GM23338 (cell line): ENCODE measurements at regions not wholly inside any gene's neighbourhood (a gene's known extent, or its start where the extent isn't known, plus 50 kb on each side); places are given as distances from the start of the nearest gene placed in this dataset.

Experiments
- ATAC-seq: fragments of 200-7000 bp; cut with Tn5 transposase; 3 replicates; pipeline ENCODE4 v1.9.1; 2020
- DNase-seq: peaks from one replicate; pipeline ENCODE4 v3.0.0-alpha.2; 2015; ENCODE audit warnings: low spot score
- H2AFZ ChIP-seq: fragments of 200-600 bp; sonication (generic); 2 replicates; pipeline ENCODE4 v1.8.0; 2016; ENCODE audit warnings: antibody characterized with exemption, mild to moderate bottlenecking, moderate library complexity
- H3F3A ChIP-seq: fragments of 200-600 bp; sonication (generic); replicated peaks from 2 replicates; pipeline ENCODE4 v1.8.0; 2017; ENCODE audit warnings: antibody characterized with exemption, mixed run types, low read depth
- H3K27ac ChIP-seq: fragments of 200-600 bp; sonication (generic); 2 replicates; pipeline ENCODE4 v1.6.1; 2016; ENCODE audit warnings: low read depth
- H3K27me3 ChIP-seq: fragments of 200-600 bp; sonication (generic); 2 replicates; pipeline ENCODE4 v1.8.0; 2016; ENCODE audit warnings: mild to moderate bottlenecking, mixed run types, moderate library complexity; ENCODE audit not compliant: insufficient read depth
- H3K36me3 ChIP-seq: fragments of 200-600 bp; sonication (generic); 2 replicates; pipeline ENCODE4 v1.8.0; 2016; ENCODE audit warnings: mild to moderate bottlenecking; ENCODE audit not compliant: insufficient read depth
- H3K4me1 ChIP-seq: fragments of 200-600 bp; sonication (generic); 2 replicates; pipeline ENCODE4 v1.8.0; 2016; ENCODE audit warnings: mild to moderate bottlenecking, moderate library complexity; ENCODE audit not compliant: insufficient read depth
- H3K4me2 ChIP-seq: fragments of 200-600 bp; sonication (generic); 2 replicates; pipeline ENCODE4 v1.7.1; 2017; ENCODE audit warnings: mixed run types
- H3K4me3 ChIP-seq: fragments of 200-600 bp; sonication (generic); 2 replicates; pipeline ENCODE4 v1.6.1; 2016; ENCODE audit warnings: mixed run types
- H3K79me2 ChIP-seq: fragments of 200-600 bp; sonication (generic); replicated peaks from 2 replicates; pipeline ENCODE4 v1.8.0; 2017; ENCODE audit warnings: mild to moderate bottlenecking; ENCODE audit not compliant: insufficient read depth
- H3K9me2 ChIP-seq: fragments of 200-600 bp; sonication (generic); 2 replicates; pipeline ENCODE4 v1.8.0; 2017; ENCODE audit not compliant: insufficient read depth
- H4K20me1 ChIP-seq: fragments of 200-600 bp; sonication (generic); replicated peaks from 2 replicates; pipeline ENCODE4 v1.8.0; 2017; ENCODE audit warnings: mild to moderate bottlenecking; ENCODE audit not compliant: insufficient read depth
- H3K27ac Mint-ChIP-seq: 2 replicates; pipeline ENCODE4 v1.8.0; 2020; ENCODE audit warnings: inconsistent platforms, mild to moderate bottlenecking, moderate library complexity, mixed read lengths
- H3K27me3 Mint-ChIP-seq: 3 replicates; pipeline ENCODE4 v1.8.0; 2022; ENCODE audit warnings: low read depth, mild to moderate bottlenecking, moderate library complexity, mixed read lengths, inconsistent platforms; ENCODE audit not compliant: insufficient read depth, poor library complexity
- H3K36me3 Mint-ChIP-seq: 3 replicates; pipeline ENCODE4 v1.8.0; 2021; ENCODE audit warnings: low read depth, mild to moderate bottlenecking, inconsistent platforms, moderate library complexity, mixed read lengths
- H3K4me1 Mint-ChIP-seq: 3 replicates; pipeline ENCODE4 v1.8.0; 2020; ENCODE audit warnings: mild to moderate bottlenecking, inconsistent platforms, mixed read lengths
- H3K4me3 Mint-ChIP-seq: 3 replicates; pipeline ENCODE4 v1.8.0; 2021; ENCODE audit warnings: moderate library complexity, mild to moderate bottlenecking, inconsistent platforms, mixed read lengths
- H3K9me3 Mint-ChIP-seq: 3 replicates; pipeline ENCODE4 v1.8.0; 2020; ENCODE audit warnings: moderate library complexity, mild to moderate bottlenecking, inconsistent platforms, mixed read lengths
- CREB1 ChIP-seq: fragments of 250-450 bp; sonication (Bioruptor Pico); IDR thresholded peaks from 2 replicates; pipeline ENCODE4 v1.5.0; 2020; ENCODE audit warnings: low read depth, mild to moderate bottlenecking, moderate library complexity
- EZH2phosphoT487 ChIP-seq: fragments of 200-600 bp; sonication (generic); IDR thresholded peaks from one replicate; pipeline ENCODE4 v1.8.1; 2018; ENCODE audit warnings: antibody characterized with exemption; ENCODE audit not compliant: unreplicated experiment
- JUNB ChIP-seq: IDR thresholded peaks from one replicate; pipeline ENCODE4 v1.6.1; 2016; ENCODE audit warnings: antibody characterized with exemption; ENCODE audit not compliant: unreplicated experiment
- ZNF114 ChIP-seq: fragments of 250-450 bp; sonication (Bioruptor Pico); IDR thresholded peaks from 2 replicates; pipeline ENCODE4 v1.5.0; 2020; ENCODE audit warnings: mild to moderate bottlenecking, moderate library complexity
- ZNF331 ChIP-seq: fragments of 250-450 bp; sonication (Bioruptor Pico); IDR thresholded peaks from 2 replicates; pipeline ENCODE4 v1.5.0; 2020; ENCODE audit warnings: low read depth, mild to moderate bottlenecking, moderate library complexity
- ZNF462 ChIP-seq: fragments of 250-450 bp; sonication (Bioruptor Pico); IDR thresholded peaks from 2 replicates; pipeline ENCODE4 v1.5.0; 2020; ENCODE audit warnings: mild to moderate bottlenecking, moderate library complexity
- TF ChIP-seq, protein P1 (sequence below), 2 experiments: fragments of 200-600 bp in 1 of 2; sonication (generic) in 1 of 2; conservative IDR thresholded peaks; 2 replicates each; pipeline versions ENCODE4 v1.5.1 to v1.6.1; 2016 to 2017; ENCODE audit warnings: antibody characterized with exemption in 2 of 2, low read depth in 2 of 2, mild to moderate bottlenecking in 2 of 2, moderate library complexity in 1 of 2
- TF ChIP-seq, protein P2 (sequence below): IDR thresholded peaks from 2 replicates; pipeline ENCODE4 v1.6.1; 2016; ENCODE audit warnings: antibody characterized with exemption

GRCh38 chr15:49706805-49707204 lies 86.0 kb downstream of the DTWD1 start:
- no peaks in the 10 kb centered on the region; the same call in 2 of the 3 replicates for H3K36me3 Mint-ChIP-seq
- no peaks in the 10 kb centered on the region for H4K20me1 ChIP-seq
- H3K4me3 Mint-ChIP-seq, result no peak overlapping the region
- no peak overlapping the region for H3K4me2 ChIP-seq
- H3K9me2 ChIP-seq, result no peaks in the 10 kb centered on the region
- H3F3A ChIP-seq, result no peaks in the 10 kb centered on the region
- no peaks in the 10 kb centered on the region for H3K36me3 ChIP-seq
- ATAC-seq (no peak), DNase-seq (no peak)
- H2AFZ ChIP-seq, result no peak overlapping the region
- no peak overlapping the region for H3K4me3 ChIP-seq
- no peaks in the 10 kb centered on the region for H3K4me1 ChIP-seq
- no peak overlapping the region for H3K27ac ChIP-seq
- H3K27me3 Mint-ChIP-seq, result no peaks in the 10 kb centered on the region
- TF ChIP-seq, protein P1, sequence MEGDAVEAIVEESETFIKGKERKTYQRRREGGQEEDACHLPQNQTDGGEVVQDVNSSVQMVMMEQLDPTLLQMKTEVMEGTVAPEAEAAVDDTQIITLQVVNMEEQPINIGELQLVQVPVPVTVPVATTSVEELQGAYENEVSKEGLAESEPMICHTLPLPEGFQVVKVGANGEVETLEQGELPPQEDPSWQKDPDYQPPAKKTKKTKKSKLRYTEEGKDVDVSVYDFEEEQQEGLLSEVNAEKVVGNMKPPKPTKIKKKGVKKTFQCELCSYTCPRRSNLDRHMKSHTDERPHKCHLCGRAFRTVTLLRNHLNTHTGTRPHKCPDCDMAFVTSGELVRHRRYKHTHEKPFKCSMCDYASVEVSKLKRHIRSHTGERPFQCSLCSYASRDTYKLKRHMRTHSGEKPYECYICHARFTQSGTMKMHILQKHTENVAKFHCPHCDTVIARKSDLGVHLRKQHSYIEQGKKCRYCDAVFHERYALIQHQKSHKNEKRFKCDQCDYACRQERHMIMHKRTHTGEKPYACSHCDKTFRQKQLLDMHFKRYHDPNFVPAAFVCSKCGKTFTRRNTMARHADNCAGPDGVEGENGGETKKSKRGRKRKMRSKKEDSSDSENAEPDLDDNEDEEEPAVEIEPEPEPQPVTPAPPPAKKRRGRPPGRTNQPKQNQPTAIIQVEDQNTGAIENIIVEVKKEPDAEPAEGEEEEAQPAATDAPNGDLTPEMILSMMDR (conservative IDR thresholded peaks at IDR 0.05; ENCODE audit: low read depth in 2 of 2), result no peak
- H3K9me3 Mint-ChIP-seq, result peaks cover 5% of the 10 kb centered on the region
- H3K4me1 Mint-ChIP-seq, result no peaks in the 10 kb centered on the region
- no peak overlapping the region for H3K27ac Mint-ChIP-seq
- no peaks in the 10 kb centered on the region for H3K79me2 ChIP-seq
- H3K27me3 ChIP-seq, result no peaks in the 10 kb centered on the region

DNA sequence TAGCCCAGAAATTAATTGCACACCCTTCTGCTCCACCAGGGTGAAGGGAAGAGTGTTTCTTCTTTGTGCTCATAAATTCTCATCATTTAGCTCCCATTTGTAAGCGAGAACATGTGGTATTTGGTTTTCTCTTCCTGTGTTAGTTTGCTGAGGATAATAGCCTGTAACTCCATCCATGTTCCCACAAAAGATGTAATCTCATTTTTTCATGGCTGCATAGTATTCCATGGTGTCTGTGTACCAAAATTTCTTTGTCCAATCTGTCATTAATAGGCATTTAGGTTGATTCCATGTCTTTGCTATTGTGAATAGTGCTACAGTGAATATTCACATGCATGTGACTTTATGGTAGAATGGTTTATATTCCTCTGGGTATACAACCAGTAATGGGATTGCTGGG lies 86.8 kb downstream of the DTWD1 start:
- no peak overlapping the region for H3K27ac ChIP-seq
- no peaks in the 10 kb centered on the region for H3K27me3 ChIP-seq
- no peaks in the 10 kb centered on the region for H3K79me2 ChIP-seq
- no peaks in the 10 kb centered on the region for H3K36me3 ChIP-seq
- Mint-ChIP-seq H3K4me3 (no peak overlapping the region), H3K9me3 (peaks cover 5% of the 10 kb centered on the region), H3K27ac (no peak overlapping the region), H3K4me1 (no peaks in the 10 kb centered on the region), H3K36me3 (no peaks in the 10 kb centered on the region; the same call in 2 of the 3 replicates), H3K27me3 (no peaks in the 10 kb centered on the region)
- no peaks in the 10 kb centered on the region for H3K4me1 ChIP-seq
- H2AFZ ChIP-seq, result no peak overlapping the region
- H3K4me2 ChIP-seq, result no peak overlapping the region
- ATAC-seq, result no peak
- no peaks in the 10 kb centered on the region for H3F3A ChIP-seq
- TF ChIP-seq JUNB, result no peak
- TF ChIP-seq ZNF114 (CRISPR knock-in tag), result no peak
- no peak for TF ChIP-seq ZNF462
- no peak for TF ChIP-seq ZNF331 (CRISPR knock-in tag)
- TF ChIP-seq, protein P2, sequence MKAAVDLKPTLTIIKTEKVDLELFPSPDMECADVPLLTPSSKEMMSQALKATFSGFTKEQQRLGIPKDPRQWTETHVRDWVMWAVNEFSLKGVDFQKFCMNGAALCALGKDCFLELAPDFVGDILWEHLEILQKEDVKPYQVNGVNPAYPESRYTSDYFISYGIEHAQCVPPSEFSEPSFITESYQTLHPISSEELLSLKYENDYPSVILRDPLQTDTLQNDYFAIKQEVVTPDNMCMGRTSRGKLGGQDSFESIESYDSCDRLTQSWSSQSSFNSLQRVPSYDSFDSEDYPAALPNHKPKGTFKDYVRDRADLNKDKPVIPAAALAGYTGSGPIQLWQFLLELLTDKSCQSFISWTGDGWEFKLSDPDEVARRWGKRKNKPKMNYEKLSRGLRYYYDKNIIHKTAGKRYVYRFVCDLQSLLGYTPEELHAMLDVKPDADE, result no peak
- no peak for TF ChIP-seq CREB1 (CRISPR knock-in tag)
- no peak for TF ChIP-seq EZH2phosphoT487
- H3K4me3 ChIP-seq, result no peak overlapping the region
- no peaks in the 10 kb centered on the region for H3K9me2 ChIP-seq
- H4K20me1 ChIP-seq, result no peaks in the 10 kb centered on the region
- DNase-seq, result no peak
